Caki2 (cell line): ENCODE measurements at regions not wholly inside any gene's neighbourhood (a gene's known extent, or its start where the extent isn't known, plus 50 kb on each side); places are given as distances from the start of the nearest gene placed in this dataset.

Experiments
- DNase-seq: peaks from one replicate; pipeline ENCODE4 v3.0.0-alpha.2; 2015; ENCODE audit warnings: low read depth
- in situ Hi-C: cut with HindIII; loops from 2 replicates; pipeline ENCODE4 v1.10.0; 2016; ENCODE audit warnings: low sequenced_read_pairs, low pct_unique_long_range_greater_than_20kb, mixed read lengths

DNA sequence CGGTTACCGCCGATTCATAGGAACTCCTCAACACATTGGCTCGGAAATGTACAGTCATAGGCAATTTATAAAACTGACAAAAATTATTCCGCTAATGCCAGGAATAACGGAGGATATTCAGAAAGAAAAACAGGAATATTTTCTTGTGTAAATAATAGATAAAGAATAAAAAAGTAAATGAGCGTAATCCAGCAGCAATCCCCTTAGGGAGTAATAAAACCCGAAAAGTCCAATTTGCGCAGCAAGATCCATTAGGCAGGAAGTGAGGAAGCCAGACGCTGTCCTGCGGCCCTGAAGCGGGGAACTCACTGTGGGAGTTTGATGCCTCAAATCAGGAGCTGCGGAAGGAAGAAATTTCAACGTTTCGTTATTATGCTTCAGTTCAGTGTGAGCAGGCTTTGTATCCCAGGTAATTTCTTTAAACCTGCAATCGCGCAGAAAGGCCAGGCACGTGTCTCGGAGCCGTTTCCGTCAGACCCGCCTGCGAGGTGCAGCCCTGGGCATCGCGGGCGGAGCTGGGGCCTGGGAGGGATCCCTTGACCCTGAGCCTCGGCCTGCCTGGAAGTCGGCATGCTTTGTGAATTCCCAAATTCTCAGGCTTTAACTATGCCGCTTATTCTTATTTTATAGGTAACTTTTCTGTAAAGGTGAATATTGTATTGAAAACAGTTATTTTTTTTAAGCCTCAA is 180.9 kb upstream of the ALKAL2 start:
- DNase-seq: no peak
- in situ Hi-C loops: no loop called here

DNA sequence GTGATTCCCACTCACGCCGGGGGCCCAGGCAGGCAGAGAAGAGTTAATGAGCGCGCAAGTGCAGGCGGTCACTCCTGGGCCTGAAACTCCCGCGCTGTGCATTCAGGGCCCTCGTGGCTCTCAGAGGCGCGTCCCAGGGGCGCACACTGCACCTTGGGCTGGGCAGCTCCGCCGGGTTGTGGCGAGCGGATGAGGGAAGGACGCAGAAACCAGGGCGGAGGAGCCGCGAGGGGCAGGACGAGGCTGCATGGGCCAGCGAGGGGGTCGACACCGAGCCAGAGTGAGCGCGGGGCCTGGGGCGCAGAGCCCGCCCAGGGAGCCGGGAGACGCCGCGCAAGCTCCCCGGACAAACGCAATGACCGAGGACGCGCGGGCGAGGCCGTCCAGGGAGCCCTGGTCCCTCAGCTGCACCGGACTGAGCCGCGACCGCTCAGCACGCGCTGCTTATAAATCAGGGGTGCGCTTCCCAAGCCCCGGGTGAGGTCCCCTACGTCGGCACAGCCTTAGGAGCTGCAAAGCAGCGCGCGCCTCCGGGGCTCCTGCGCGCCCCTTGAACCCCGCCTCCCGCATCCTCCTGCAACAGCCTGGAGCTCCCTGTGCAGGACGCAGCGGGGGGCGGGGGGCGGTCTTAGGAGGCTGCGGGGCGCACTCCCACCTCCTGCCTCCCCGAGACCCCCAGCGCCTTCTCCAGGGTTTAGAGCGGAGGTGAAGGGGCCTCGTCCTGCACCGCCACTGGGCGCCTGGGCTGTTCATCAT is 180.2 kb upstream of the ALKAL2 start:
- in situ Hi-C loops: no loop called here

DNA sequence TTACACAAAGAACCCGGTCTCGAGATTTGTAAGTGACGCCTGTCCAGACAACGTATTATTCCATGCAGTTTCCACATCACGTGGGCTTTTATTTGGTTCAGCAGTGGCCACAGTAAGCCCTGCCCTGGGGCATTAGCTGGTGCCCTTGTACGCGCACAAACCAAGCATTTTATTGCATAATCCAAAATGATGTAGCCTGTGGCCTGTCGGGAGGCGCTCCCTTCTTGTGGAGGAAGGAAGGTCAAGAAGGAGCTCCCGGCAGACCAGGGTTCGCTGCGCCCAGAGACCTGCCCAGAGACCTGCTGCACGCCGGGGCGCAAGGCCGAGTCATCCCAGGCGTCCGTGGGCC is 179.6 kb upstream of the ALKAL2 start:
- no peak for DNase-seq
- in situ Hi-C loops: no loop called here

More for the DNA sequence above, 180.2 kb upstream of the ALKAL2 start:
- DNase-seq: no peak

DNA sequence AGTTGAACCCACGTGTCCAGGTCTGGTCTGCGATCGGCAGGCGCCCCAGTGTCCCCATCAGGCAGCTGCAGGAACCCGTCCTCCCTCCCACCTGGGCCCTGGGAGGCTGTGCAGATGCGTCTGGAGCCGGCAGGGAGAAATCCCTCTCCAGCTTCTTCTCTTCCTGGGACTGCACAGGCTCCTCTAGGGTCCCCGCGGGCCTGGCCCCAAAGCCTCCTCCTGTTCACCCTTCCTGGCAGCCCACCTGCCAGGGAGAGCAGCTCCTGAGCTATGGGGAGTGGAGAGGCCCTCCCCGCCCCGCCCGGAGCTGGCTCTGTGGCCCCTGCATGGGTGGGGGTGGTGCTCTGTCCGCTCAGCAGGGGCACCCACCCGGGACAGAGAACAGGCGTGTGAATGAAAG is 179.2 kb upstream of the ALKAL2 start:
- no peak for DNase-seq
- in situ Hi-C loops: no loop called here

DNA sequence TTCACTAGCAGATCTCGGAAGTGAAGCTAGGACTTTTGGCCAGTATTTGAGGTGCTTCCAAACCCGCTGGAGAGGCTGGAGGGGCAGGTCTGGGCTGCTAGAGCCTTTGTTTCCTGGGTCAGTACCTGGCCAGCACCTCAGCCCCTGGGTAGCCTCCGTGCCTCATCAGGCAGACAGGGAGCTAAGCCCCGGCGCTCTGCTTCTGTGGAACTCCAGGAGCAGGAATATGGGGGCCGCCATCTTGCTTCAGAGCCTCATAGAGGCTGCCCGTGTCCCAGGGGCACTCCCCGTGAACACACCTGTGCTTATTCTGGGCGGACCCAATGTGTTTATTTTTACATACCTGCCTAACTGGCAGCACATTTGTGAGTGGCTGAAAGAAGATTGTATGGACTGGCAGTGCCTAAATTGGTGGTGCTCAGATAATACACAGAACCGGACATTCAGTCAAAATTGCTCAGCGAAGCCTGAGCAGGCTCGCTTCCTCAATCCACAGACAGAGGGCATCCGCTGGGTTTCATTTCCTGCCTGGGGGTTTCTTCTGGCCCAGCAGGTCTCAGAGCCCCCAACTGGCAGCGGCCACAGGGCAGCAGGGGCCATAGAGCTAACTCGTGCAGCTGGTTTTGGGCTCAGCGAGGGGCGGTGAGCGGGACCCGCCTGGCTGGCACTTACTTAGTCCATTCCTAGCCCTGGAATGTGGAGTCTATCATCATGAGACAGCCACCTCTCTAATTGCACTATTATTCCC is 176.8 kb upstream of the ALKAL2 start:
- no peak for DNase-seq
- in situ Hi-C loops: no loop called here

DNA sequence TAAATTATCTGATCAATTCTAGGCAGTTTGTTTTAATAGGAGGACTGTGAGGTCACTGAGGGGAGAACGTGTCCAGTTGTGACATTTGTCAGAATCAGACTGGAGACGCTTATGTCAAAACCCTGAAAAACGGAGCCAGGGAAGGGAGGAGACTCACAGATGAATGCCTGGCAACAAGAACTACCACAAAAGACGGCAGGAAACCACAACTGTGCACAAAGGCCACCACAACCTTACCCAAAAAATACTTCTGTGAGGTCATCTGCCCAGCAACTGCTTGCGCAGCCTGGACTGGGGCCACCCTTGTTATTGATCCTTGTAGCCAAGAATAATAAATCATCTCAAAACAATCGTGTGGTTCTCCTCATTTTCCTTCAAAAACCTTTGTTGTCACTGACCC is 173.0 kb upstream of the ALKAL2 start:
- in situ Hi-C loops: no loop called here
- no peak for DNase-seq

DNA sequence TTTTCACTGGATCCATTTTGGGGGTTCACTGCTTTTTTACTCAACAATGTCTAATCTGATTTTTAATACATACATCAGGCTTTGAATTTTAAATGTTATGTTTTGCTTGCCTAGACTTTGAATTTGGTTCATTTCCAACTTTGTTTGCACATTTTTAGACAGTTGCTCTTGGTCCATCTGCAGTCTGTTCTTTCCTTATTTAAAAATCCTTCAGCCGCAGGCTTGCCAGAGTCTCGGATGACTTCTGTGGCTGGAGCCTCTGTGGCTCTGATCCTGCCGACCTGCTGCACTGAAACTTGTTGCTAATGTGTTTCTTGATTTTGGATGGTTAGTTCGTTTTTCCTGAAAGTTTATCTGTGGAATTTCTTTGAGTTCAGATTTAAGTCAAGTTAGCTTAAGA is 172.0 kb upstream of the ALKAL2 start:
- in situ Hi-C loops: no loop called here
- no peak for DNase-seq

DNA sequence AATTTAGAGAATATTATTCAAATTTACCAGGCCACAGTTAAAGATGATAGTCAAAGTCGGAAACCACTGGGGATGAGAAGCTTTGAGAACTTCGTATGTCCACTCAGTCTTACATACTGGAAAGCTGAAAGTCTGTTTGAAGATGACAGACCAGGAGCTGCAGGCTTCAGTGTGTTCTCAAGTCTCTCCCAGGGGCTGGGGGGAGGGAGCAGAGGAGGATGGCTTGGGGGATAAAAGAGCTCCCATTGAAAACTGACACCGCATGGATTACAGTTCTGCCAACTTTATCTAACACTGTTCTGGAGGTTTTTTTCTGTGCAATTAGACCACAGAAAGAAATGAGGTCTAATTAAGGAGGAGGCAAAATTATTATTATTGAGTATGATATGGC is 170.5 kb upstream of the ALKAL2 start:
- no peak for DNase-seq
- in situ Hi-C loops: no loop called here

DNA sequence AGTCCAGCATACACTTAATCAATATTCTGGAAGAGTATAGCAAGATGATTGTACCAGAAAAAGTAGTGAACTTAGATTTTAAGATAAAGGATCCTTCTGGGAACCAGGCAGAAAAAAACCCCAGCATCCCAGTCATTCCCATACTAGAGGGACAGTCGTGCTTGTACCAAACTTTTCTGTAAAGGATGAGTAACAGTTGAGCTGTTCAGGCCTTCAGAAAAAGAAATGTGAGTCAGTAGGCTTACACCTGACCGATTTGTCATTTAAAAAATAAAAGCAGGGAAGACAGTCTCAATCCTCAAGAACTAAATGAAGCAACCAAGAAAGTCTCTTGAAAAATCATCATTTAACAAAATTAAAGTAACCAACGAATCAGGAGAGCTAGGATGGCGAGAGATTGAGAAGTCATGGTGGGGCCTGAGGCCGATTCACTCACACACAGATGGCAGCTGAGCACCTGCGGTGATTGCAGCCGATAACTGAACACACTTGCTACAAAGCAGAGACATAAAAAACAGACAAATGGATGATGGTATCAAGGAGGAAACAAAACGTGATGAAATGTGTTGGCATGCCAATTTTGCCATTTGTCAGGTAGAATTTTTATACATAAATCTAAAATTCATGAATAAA is 170.0 kb upstream of the ALKAL2 start:
- in situ Hi-C loops: no loop called here
- DNase-seq: peak; percentile 23

DNA sequence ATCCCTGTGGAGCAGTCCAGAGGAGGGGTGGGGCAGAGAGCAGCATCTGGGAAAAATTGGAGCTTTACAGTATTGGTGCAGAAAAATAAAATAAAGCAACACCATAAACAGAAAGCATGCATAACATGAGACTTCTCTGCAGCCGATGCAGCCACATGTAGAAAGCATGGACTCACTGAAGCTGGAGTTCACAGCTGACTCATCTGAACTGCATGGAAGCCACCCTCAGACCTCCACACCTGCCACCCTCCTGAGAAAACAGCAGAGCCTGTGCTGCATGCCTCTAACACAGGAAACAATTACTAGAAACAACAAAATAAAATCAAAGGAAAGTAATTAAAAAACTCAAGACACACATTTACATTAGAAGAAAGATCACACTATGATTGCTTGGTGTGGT is 169.4 kb upstream of the ALKAL2 start:
- in situ Hi-C loops: no loop called here
- no peak for DNase-seq

DNA sequence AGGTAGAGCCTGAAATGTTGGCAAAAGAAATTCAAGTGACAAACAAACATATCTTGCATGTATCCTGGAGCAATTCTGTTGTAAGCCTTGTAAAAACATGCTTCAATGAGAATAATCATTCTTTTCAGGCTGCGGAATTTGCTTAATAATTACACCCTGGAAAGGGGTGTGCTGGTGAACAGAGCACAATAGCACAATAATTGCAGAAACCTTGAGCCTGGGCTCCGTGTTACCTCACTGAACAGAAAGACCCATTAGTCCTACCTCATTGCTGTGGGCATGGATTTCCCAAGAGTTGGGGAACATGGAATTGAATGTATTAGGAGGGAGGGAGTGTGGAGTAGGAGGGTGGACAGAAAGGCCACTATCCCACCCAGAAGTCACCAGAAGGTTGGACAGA is 168.0 kb upstream of the ALKAL2 start:
- DNase-seq: no peak
- in situ Hi-C loops: no loop called here

DNA sequence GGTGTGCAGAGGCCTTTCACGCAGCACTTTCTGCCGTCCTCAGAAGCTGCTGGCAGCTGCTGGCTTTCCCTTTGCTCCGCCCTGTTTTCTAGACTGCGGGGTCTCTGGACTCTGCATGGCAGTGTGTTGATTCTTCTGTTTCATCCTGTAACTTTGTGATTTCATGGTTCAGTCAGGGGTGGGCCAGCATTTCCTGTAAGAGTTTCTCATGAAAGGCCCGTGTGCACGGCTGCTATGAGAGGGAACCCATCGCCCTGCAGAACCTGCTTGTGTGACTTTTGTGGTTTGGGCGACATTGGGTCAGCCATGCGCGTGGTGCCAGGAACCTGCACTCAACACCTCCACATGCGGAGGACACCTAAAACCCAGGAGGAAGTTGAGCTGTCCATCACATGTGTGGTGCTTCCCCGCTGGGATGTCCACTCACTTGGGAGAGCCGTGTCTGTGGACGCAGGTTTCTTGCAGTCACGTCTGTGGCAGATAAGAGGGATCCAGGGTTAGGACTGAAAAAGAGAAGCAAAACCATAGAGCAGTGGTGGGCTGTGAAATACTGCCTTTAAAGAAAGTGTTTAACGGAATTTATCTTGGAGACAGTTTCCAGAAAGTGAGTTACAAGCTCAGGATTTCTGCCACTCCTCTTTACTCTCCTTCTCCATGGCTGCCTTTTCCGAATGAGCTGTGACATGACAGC is 167.3 kb upstream of the ALKAL2 start:
- in situ Hi-C loops: no loop called here
- DNase-seq: no peak

DNA sequence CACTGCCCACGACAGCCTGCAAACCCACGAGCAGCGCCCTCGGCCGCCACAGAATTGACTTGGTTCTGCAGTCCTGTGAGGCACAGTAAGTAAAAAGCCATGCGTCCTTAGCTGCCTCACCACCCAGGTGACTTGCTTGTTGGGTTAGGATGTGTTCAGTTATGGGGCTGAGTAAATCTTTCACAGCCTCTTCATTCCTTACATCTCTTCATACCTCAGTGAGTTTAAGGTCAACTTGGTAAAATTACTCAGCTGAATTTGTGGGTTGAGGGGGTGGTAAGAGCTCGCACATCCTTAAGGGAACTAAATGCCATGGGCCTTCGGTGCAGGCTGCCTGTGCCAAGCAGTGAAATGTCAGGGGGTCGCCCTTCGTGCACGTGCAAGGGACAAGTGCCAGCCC is 165.2 kb upstream of the ALKAL2 start:
- DNase-seq: peak; percentile 84
- in situ Hi-C loops: no loop called here

DNA sequence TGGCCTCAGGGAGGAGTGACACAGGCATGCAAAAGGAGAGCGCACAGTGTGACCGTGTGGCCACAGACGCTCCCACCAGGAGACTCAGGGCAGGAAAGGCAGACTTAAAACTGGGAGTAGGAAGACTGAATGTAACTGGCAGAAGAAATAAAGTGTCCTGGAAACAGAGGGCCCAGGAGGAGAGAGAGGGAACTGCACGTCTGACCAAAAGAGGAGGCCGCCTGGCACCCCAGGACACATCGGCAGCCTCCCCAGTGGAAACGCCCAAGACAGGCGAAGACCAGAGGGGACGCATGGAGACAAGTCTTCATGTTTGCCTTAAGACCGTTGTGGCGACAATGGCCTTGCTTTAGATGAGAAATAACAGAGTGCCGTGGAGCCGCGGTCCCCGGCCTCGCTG is 163.6 kb upstream of the ALKAL2 start:
- no peak for DNase-seq
- in situ Hi-C loops: no loop called here

DNA sequence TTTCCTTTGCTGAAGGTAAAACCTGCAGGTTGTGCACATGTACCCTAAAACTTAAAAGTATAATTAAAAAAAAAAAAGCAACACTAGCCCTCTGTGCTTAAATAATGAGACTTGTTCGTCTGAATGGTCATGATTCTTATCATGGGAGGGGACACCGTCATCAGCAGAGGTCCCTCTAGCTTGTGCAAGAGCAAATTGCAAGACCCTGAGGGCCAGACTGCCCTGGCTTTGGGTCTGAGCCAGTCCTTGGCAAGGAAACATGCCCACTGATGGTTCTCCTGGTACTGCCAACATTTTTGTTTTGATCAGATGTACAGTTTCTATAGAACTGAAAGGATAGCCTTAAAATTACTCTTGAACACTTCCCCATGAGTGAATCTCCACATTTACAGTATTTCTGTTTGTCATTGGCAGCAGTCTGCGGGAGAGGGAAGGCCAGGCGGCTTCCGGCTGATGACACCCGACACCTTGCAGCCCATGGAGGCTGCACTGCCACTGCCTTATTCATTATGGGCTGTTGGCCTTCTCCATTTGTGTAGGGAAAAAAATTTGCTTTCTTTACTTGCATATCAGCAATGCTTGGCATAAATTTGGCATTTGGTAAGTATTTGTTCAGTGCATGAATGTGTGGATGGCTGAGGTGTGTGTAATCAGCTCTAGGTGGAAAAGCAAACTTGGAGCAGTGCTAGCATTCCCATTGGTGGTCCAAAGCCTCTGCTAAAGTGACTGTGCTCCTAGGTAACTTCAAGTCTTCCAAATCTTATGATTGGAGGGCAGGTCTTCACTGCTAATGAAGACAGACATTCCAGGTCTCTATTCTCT is 161.6 kb upstream of the ALKAL2 start:
- in situ Hi-C loops: no loop called here

DNA sequence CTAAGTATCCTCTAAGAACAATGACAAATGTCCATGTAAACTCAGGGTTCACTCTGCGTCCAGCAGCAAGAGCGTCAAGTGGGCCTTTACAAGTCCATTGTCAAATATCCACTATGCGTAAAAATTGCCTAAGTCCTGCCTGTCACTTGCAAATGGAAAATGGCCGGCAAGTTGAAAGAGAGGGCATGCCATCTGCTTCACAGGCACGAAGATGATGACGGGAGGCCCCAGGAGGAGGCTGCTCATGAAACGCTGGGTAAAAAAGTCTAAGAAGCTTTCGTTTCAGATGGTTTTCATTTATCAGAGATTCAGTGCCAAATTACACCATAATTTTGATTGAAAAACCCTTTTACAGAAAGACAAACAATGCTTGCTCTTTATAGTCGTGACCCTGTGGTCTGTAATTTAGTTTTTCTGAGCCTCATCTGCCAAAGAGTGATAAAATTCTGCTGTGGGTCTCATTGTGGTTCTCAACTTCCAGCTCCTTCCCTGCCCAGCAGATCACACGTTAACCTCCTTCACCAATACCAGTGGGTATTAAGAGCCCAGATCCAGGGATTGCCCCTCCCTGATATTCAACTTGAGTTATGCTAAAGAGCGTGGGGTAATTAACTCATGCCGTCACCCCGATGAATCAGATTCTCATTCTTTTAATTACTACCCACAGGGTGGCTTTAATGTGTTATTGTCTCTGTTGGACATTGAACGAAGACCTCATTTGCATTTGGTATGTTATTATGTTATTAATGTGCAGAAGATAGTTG is 160.2 kb upstream of the ALKAL2 start:
- no peak for DNase-seq
- in situ Hi-C loops: no loop called here

More for the DNA sequence above, 161.6 kb upstream of the ALKAL2 start:
- DNase-seq: no peak

DNA sequence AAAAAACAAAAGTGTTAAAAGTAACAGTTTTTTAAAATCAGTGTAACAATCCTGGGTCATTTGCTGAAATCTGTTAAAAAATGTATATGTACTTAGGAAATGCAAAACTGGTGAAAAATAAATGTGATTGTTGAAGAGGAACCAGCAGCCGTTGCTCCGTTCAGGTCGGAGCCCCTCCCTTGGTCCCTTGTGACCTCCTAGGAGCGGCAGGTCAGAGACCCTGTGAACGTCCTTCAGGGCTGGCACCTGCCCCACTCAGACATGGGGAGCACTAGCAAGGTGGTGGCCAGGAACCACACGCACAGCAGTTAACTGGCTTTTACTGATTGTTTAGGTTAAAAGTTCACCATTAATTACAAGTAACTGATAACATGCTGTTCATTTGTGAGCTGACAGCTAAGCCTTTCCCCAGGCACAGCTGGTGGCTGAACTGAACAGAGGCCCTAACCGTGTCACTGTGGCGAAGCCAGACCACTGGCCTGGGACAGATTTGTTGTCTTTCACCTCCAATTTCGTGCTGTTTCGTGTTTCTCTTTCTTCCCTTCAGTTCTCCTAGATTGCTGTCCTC is 159.2 kb upstream of the ALKAL2 start:
- DNase-seq: no peak
- in situ Hi-C loops: no loop called here
